T-helper 22 cell (primary cell): ENCODE measurements at regions not wholly inside any gene's neighbourhood (a gene's known extent, or its start where the extent isn't known, plus 50 kb on each side); places are given as distances from the start of the nearest gene placed in this dataset.

Source experiments
- DNase-seq: peaks from one replicate; pipeline ENCODE4 v3.0.0-alpha.2; 2020; ENCODE audit warnings: low read depth

DNA sequence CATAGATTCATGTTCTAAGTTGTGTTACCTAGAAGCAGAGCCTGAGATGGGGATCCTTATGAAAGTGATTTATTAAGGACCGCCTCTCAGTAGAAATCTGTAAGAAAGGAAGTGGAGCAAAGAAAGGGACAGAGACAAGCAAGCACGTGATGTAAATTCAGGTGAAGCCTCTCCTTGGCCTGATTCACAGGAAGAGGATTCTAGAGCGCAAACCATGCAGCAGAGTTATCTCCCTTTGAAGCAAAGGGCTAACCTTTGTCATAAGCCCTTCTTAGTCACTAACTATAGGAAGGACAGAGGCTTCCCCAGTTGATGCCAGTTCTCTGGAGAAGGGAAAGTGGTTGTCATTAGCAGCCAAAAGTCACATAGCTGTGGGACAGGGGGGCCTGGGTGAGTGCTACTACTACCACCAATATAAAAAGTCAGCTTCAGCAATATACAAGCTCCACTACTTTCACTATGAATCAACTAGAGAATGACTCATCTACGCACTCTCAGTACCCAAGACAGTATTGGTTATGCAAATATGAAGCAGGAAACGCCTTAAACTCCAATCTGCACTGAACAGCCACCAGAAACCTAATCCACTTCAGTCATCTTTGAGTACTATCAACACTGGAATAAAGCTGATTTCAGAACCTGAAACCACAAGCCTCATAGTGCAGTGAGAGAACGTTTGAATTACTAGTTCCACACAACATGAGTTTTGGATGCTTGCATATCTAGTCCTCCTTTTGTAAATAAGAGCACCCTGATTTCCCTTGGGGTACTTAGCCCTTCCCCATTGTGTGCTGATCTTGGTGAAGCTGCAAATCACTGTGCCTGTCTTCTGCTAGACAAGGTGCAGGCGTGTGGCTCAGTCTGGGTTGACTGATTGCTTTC lies 162.7 kb downstream of the ZNF608 start:
- DNase-seq, result no peak

DNA sequence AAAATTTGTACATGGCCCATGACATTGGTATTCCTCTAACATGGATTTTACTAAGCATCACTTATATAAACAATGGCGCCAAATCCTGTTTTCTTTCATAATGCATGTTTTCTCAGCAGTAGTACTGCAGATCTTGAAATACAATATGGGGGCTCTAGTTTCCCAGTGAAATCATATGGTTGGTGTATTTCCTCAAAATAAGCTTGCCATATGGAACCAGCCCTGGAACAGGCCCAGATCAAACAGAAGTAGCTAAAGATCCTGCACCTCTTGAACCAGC lies 163.9 kb downstream of the ZNF608 start:
- DNase-seq, result no peak

DNA sequence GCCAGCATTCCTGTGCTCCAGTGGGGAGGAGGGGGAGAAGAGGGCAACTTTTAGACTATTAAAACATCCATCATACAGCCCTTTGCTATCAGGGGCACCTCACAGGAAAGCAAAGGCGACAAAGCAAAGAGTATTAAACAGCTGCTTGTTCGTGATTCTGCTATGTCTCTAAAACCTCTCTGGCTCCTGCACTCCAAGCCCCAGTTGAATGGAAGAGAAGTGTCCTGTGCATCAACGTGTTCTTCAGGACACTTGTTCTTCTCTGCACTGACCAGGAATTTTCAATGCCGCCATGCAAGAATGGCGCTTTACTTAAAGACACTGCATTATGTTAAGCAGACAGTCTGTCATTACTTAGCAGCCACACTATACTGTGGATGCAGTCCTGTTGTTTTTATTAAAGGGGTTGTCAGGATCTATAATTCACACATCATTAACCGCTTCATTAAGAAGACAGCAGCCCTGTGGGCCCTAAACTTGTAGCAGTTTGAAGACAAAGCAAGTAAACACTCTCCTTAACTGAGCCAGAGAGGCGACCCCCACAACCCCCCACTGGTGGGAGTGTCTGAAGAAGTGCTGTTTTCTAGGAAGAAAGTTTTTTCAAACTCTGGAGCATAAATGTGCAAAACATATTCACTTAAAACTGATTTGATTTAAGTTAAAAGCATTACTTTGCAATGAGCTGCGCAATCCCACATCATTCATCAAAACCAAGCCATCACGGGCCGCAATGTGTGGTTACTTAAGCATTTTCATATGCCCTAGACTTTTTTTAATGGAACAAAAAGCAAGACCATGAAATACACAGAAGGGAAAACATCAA lies 164.5 kb downstream of the ZNF608 start:
- no peak for DNase-seq

DNA sequence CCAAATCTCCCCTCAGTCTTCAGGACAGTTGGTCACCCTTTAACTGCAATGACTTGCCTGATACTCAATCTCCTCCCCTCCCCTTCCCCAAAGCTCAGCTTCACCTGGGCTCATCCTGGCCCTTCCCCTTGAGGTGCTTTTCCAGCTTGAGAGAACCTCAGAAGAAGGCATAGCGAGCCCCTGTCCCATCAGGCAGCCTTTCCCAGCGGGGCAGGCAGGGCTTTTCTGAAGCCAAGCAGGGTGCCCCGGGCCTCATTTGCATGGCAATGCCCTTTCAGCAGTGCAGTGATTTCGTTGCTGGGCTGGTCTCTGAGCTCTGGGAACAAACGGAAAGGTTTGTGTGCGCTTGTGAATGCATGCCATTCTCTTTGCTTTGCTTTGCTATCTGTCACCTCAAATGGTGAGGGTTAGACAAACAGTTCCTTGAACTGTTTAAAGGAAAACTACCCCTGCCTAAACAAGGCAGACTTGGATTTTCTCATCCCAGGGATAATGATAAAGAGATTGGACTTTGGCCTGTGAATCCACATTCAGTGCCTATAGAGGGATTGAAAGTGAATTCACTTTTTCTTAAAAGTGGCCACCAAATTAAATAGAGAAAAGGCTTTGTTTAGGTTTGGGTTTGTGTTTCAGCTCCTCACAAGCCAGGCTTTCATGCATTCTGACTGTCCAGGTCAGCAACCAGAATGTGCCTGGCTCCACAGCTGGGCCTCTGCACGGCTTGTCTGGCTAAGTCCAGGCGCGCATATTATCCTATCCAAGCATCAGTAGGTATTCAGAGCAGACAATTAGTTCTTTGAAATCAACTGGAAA lies 165.3 kb downstream of the ZNF608 start:
- DNase-seq, result no peak

DNA sequence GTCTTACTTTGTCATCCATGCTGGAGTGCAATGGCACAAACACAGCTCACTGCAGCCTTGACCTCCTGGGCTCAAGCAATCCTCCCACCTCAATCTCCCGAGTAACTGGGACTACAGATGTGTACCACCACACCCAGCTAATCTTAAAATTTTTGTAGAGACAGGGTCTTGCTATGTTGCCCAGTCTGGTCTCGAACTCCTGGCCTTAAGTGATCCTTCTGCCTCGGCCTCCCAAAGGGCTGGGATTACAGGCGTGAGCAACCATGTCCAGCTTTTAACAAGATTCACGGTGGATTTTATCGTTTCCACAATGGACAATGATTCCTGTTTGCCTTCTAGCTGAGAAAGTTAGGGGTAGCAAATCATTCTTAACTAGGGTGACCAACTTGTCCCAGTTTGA lies 165.9 kb downstream of the ZNF608 start:
- DNase-seq, result no peak

DNA sequence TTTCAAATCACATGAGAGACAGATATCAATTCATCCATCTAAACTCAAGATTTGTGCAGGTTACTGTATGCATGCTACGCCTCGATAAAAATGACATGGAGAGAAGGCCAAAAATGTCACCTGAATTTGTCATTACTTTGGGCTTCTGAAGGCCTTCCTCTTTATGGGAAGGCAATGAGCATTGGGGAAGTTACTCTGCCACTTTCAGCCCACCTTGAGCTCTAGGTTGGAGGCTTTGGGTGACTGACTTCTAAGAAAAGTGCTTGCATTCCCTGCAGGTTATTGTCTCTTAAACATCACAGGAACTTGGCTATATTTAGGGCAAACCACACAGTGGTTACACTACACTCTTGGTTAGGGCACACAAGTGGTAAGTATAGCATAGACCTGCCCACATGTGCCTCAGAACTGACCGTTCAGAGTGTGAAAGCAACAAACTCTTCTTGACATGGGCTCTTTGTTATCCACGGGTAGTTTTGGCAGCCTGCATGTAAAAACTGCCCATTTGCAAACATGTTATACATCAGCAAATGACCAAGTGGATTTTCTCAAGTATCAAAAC lies 169.5 kb downstream of the ZNF608 start:
- DNase-seq, result no peak

DNA sequence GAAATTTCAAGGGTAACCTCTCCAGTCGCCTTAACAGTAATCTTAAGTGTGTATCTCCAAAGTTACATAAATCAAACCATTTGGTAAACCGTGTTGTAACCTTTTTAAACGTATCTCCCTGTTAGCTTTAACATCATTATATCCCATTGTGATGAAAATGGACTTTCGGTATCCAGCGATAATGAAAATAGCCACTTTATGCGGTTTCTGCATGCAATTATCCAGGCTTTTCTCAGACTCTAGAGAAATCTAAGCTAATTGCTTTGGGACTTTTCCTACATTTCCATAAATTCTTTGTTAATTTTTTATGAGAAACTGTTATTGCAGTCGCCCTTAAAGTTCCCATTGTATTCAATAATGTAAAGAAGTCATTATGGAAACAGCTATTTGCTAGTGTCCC lies 170.7 kb downstream of the ZNF608 start:
- no peak for DNase-seq

DNA sequence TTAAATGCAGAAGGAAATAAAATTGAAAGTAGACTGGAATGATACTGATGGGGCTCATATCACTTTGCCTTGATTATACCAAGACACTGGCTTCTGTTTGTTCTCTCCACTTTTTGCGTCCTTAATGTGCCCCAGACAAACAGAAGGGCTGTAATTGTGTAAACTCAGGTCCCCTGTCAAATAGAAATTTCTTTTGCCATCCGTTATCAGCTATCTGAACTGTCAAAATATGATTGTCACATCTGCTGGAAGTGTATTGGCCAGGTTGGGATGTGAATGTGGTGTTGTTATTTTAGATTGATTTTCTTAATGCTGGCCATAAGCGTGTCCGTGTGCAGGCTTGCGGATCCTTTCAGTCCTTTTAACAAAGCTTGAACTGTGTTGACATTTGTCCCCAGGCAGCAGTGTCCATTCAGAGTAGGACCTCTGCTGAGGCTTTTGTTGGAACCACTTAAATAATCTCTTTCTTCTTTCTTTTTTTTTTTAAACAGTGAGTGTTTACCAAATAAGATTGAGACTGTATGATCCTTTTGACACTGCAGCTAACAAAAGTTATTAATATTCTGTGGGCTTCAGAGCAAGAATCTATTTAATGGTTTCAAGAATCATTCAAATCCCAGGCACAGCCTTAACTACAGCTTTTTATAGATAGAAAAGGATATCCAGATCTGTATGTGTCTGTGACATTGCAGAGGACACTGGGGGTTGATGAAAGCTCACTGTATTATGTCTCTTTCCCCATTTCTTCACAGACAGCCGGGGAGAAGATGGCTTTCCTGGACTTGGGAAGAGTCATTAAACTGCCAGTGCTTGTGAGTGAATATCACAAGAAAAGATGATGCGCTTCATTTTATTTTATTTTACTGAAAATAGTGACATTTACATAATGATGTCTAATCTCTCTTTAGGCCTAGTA lies 171.7 kb downstream of the ZNF608 start:
- DNase-seq, result no peak

DNA sequence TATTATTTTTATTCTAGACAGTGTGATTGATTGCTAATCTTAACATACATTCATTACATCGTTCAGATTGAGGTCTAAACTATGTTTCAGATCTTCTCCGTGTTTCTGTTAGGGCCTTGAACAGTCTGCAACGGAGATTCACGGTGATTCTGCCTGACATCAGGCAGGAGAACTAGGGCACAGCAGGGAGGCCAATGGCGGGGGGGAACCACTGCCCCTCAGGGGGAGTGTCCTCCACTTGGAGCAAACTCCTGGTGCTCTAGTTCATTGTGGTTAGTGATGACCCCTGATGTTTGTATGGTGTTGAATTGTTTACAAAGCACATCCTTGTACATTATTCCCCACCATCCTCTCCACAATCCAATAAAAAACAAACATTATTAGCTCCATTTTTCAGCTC lies 173.5 kb downstream of the ZNF608 start:
- DNase-seq, result no peak

DNA sequence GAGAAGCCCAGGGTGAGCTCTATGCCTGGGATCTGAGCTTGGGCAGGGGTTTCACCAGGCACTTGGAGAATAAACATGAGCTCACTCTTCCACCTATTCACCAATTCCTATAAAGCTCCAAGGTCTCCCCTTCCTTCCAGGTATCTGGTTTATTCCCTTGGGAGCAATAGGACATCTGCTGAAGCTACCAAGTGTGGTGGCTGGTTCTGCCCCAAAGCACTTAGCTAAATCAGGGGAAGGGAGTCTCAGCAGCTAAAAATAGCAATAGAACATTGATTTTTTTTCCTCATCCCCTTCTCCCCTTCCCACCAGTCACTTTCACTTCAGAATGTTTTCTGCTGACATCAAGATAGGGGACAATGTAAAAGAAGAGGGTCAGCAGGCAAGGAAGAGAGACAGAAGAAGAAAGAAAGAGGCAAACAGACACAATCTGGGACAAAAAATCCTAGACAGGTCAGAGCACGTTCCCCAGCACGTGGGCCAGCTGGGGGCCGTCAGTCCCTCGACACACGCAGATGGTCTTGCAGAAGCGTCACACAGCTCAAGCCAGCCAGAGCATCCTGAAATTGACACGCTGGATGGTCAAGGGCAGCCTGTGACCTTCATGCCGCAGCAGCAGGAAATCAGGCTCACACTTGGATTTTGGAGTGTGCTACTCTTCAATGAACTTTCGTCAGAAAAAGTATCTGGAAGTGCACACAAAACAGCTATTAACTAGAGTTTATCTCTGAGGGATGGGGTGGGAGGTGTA lies 176.0 kb downstream of the ZNF608 start:
- no peak for DNase-seq

DNA sequence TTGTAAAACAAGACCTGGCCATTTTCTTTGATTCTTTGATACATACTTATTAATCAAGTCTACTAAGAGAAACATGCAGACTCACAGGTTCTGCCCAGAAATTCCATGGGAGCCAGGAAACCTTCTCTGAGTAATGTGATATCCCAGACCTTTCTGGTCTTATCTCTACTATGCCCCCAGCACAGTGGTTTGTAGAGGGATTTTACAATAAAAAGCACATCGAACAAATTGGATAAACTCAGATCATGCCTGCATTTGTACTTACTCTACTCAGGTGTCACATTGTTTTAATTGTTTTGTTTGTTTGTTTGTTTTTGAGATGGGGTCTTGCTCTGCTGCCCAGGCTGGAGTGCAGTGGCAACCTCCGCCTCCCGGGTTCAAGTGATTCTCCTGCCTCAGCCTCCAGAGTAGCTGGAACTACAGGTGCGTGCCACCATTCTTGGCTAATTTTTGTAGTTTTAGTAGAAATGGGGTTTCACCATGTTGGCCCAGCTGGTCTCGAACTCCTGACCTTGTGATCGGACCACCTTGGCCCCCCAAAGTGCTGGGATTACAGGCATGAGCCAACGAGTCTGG lies 179.5 kb downstream of the ZNF608 start:
- no peak for DNase-seq

DNA sequence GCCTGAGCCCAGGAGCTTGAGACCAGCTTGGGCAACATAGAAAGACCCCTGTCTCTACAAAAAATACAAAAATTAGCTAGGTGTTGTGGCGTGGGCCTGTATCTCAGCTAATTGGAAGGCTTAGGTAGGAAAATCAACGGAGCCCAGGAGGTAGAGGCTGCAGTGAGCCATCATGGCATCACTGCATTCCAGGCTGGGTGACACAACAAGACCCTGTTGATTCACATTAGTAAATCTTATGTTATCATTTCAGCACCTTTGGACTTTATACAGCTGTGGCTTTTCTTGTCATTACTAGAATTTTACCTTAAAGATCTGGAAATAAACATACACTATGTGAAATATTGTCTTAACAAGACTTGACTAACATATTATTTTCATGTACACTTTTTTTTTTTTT lies 185.0 kb downstream of the ZNF608 start:
- DNase-seq, result no peak

DNA sequence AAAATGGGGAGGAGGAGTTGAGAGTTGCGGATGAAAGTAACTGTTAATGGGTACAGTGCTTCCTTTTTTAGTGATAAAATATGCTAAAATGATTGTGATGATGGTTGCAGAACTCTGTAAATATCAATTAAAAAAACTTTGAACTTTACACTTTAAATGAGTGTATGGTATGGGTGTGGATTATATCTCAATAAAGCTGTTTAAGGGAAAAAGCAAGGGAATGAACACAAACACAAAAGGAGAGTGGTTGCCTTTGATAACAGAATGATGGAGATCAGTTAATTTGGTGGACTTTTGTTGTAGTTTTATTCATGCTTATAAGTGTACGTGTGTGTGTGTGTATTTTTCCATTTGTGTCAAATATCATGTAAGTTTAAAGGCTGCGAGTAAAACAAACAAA lies 186.1 kb downstream of the ZNF608 start:
- DNase-seq, result no peak

DNA sequence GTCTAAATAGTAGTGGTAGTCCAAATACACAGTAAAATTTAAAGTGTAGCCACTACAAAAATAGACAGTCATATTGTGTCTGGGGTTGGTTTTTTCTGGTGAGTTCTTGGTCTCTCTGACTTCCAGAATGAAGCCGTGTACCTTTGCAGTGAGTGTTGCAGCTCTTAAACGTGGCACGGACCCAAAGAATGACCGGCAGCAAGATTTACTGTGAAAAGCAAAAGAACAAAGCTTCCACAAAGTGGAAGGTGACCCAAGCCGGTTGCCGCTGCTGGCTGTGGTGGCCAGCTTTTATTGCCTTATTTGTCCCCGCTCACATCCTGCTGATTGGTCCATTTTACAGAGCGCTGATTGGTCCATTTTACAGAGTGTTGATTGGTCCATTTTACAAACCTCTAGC lies 188.7 kb downstream of the ZNF608 start:
- no peak for DNase-seq

DNA sequence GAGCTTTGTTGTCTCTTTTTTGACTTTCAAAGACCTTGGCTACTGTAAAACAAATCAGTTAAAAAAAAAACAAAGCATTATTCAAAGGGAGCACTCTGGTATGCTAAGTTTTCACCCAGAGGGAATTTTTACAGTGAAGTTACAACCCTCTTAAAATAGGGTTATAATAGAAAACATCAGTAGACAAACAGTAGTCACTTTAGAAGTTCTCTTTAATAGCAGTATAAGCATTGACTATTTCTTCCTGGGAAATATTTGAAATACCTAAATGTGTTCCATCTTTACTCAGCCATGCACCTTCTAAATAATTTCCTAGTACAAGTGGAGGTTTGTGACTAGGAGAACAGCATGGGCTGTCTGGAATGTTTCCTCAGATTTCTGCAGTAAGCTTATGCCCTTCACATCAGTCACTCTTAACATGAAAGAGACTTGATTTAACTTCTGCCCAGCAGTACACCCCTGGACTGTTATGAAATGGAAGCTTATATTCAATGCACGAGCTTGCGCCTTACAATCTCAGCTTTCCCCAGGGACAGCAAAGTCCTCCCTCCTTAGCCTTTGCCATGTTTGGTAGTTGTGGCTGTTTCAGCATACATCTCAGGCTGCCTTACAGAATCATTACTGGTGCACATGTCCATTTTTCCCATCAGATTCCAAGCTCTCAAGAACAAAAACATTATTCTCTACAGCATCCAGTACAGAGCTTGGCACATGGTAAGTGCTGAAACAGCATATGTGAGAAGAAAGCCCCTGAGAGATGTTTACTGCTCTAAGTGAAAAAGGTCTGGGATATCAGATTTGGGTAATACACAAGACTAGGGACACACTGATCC lies 191.5 kb downstream of the ZNF608 start:
- no peak for DNase-seq

DNA sequence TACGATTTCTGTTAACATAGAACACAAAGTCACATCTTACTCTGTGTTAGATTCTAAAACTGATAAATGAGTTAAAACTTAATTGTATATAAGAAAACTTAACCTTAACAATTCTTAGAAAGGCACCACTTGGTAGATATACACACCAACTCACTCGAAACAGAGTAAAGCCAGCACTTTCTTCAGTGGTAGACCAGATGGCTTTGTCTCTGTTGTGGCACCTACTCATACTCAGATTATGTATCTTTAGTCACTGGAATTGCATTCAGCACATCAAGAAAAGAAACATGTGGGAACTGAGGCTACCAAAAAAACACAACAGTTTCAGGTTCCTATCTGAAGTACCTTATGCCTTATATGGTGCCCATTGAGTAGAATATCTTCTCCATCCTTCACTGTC lies 192.5 kb downstream of the ZNF608 start:
- no peak for DNase-seq

DNA sequence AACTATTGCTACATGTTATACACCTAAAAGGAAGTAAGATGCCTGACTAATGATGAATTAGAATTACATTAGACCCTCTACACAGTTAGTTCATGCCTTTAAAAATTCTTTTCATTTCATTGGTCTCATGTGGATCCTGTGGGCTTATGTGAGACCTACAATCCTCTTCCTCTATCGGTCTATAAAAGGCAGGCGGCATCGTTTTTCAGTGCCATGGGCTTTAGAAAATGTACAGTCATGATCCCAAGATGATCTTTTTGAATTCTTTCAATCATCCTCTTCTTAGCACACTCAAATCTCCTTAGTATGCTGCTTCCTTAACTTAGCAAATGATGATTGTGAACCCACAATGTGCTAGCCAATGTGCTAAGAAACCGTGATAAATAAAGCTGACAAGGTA lies 193.9 kb downstream of the ZNF608 start:
- DNase-seq, result no peak

DNA sequence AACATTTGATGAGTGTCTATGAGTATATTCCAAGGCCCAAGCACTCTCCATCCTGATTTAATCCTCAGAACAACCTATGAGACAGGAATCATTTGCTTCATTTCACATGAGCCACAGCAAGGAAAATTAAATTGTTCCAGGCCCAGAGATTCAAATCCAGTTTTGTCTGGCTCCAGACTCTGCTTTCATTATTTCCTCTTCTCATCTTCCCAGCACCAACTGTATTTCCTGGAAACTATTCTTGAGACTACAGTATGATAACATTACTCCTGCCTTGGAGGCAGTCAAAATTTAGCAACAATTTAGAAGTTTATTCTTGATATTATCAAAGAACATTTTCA lies 194.5 kb downstream of the ZNF608 start:
- no peak for DNase-seq

DNA sequence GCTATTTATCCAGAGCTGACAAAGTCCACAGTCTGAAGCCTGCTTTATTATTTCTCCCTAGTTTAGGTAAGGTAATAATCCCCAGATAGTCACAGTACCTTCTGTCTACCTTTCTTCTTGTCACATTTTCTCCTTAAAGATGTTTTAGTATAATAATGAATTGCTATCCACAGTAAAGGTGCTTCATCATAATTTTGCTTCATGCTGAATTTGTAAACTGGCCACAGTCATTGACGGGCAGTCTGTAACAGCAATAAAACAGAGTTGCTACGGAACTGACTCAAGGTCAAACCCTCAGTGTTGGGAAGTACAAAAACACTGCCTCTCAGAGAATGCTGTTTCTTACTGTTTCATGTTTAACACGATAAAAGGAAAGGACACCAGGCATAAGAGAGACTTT lies 195.7 kb downstream of the ZNF608 start:
- no peak for DNase-seq
